Loucy (cell line): ENCODE measurements at regions not wholly inside any gene's neighbourhood (a gene's known extent, or its start where the extent isn't known, plus 50 kb on each side); places are given as distances from the start of the nearest gene placed in this dataset.

Source experiments
- H2AFZ ChIP-seq: fragments of 200-600 bp; sonication (generic); 2 replicates; pipeline ENCODE4 v1.6.0; 2016; ENCODE audit warnings: antibody characterized with exemption, mild to moderate bottlenecking, low read length, moderate library complexity
- H3F3A ChIP-seq: fragments of 200-600 bp; 2 replicates; pipeline ENCODE4 v1.6.0; 2016; ENCODE audit warnings: antibody characterized with exemption, low read depth, mild to moderate bottlenecking
- H3K27me3 ChIP-seq: fragments of 200-600 bp; sonication (generic); 2 replicates; pipeline ENCODE4 v1.6.1; 2014; ENCODE audit warnings: low read length, mild to moderate bottlenecking; ENCODE audit not compliant: insufficient read depth, poor library complexity, severe bottlenecking
- H3K36me3 ChIP-seq: fragments of 200-600 bp; sonication (generic); 2 replicates; pipeline ENCODE4 v1.6.1; 2016; ENCODE audit warnings: low read length; ENCODE audit not compliant: insufficient read depth
- H3K4me1 ChIP-seq: fragments of 200-600 bp; sonication (generic); 2 replicates; pipeline ENCODE4 v1.5.1; 2014; ENCODE audit warnings: low read length, mild to moderate bottlenecking; ENCODE audit not compliant: insufficient read depth, poor library complexity, severe bottlenecking
- H3K4me2 ChIP-seq: fragments of 200-600 bp; sonication (generic); 2 replicates; pipeline ENCODE4 v1.6.0; 2014; ENCODE audit warnings: antibody characterized with exemption, low read length, low read depth, mild to moderate bottlenecking; ENCODE audit not compliant: poor library complexity, severe bottlenecking
- H3K4me3 ChIP-seq: fragments of 200-600 bp; sonication (generic); 2 replicates; pipeline ENCODE4 v1.5.1; 2014; ENCODE audit warnings: low read length, mild to moderate bottlenecking, mixed read lengths; ENCODE audit not compliant: poor library complexity, severe bottlenecking
- H3K79me2 ChIP-seq: fragments of 200-600 bp; sonication (generic); 2 replicates; pipeline ENCODE4 v1.6.1; 2014; ENCODE audit warnings: low read length; ENCODE audit not compliant: insufficient read depth
- H3K9ac ChIP-seq: fragments of 200-600 bp; sonication (generic); 2 replicates; pipeline ENCODE4 v1.6.0; 2014; ENCODE audit warnings: mild to moderate bottlenecking, low read depth, low read length, moderate library complexity; ENCODE audit not compliant: poor library complexity, severe bottlenecking
- H3K9me2 ChIP-seq: fragments of 200-600 bp; sonication (generic); replicated peaks from 2 replicates; pipeline ENCODE4 v1.6.1; 2016; ENCODE audit warnings: low read depth, low read length, mixed read lengths
- H3K9me3 ChIP-seq: fragments of 200-600 bp; sonication (generic); 2 replicates; pipeline ENCODE4 v1.6.1; 2014; ENCODE audit warnings: mild to moderate bottlenecking, antibody characterized with exemption, low read length, low read depth; ENCODE audit not compliant: insufficient read depth
- H4K20me1 ChIP-seq: fragments of 200-600 bp; sonication (generic); 2 replicates; pipeline ENCODE4 v1.6.0; 2014; ENCODE audit warnings: antibody characterized with exemption, low read length, mild to moderate bottlenecking; ENCODE audit not compliant: insufficient read depth, poor library complexity, severe bottlenecking
- CTCF ChIP-seq: fragments of 200-600 bp; sonication (generic); conservative IDR thresholded peaks from 2 replicates; pipeline ENCODE4 v1.5.1; 2014; ENCODE audit warnings: mild to moderate bottlenecking, antibody characterized with exemption, low read length
- EZH2phosphoT487 ChIP-seq: fragments of 200-600 bp; IDR thresholded peaks from 2 replicates; pipeline ENCODE4 v1.6.1; 2018; ENCODE audit warnings: antibody characterized with exemption, mild to moderate bottlenecking, moderate library complexity, borderline replicate concordance

DNA sequence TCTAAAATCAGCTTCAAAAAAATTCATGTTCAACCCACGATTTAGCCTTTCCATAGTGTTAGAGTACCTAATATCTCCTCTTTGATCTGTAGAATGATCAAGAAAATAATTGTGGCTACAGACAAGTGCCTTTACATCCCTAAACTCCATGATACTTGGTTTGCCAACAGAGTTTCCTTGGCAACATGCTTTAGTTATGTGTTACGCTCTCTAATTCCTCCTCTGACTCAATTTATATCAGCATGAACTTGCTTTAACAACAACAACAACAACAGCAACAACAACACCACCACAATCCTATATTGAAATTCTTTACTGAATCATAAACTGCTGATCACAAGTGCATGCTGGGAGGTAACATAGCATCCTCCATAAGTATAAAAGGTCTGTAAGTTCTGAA is 757.8 kb downstream of the CDH11 start:
- no peaks in the 10 kb centered on the region for H3K27me3 ChIP-seq
- no peak for TF ChIP-seq CTCF
- TF ChIP-seq EZH2phosphoT487, result no peak
- H2AFZ ChIP-seq, result no peak overlapping the region

DNA sequence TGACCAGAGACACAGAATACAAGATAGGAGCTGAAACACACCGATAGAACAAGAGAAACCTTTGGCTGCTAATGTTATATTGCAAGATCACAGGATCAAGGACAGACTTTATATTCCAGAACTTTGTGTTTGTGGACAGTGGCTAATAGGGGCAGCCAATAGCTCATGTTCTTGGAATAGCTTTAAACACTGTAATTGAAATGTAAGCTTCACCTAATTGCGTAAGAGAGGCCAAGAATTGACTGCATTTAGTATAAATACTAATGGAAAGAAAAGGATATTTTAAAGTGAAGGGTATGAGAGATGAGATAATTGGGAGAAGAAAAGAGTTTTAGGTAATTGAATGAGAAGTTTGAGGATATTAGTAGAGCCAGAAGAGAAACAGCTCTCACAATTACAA is 758.8 kb downstream of the CDH11 start:
- Histone ChIP-seq H3K79me2 (no peaks in the 10 kb centered on the region), H2AFZ (no peak overlapping the region), H3K4me2 (no peak overlapping the region), H4K20me1 (no peaks in the 10 kb centered on the region), H3K36me3 (no peaks in the 10 kb centered on the region), H3K9me3 (no peaks in the 10 kb centered on the region), H3K9ac (no peak overlapping the region), H3K9me2 (no peaks in the 10 kb centered on the region), H3F3A (no peaks in the 10 kb centered on the region), H3K27me3 (no peaks in the 10 kb centered on the region), H3K4me3 (no peak overlapping the region), H3K4me1 (no peaks in the 10 kb centered on the region)
- TF ChIP-seq EZH2phosphoT487, result no peak
- no peak for TF ChIP-seq CTCF

More for the DNA sequence above, 757.8 kb downstream of the CDH11 start:
- Histone ChIP-seq H3F3A (no peaks in the 10 kb centered on the region), H3K4me3 (no peak overlapping the region), H3K36me3 (no peaks in the 10 kb centered on the region), H3K9me2 (no peaks in the 10 kb centered on the region), H4K20me1 (no peaks in the 10 kb centered on the region), H3K79me2 (no peaks in the 10 kb centered on the region), H3K4me1 (no peaks in the 10 kb centered on the region), H3K4me2 (no peak overlapping the region), H3K9me3 (no peaks in the 10 kb centered on the region), H3K9ac (no peak overlapping the region)

- H3K4me3 ChIP-seq, result no peak overlapping the region
- H3K4me2 ChIP-seq, result no peak overlapping the region
Observed at GRCh38 chr16:64362193-64362592, 759.7 kb downstream of the CDH11 start.

More at GRCh38 chr16:64362193-64362592, 759.7 kb downstream of the CDH11 start:
- Histone ChIP-seq H3K9me3 (no peaks in the 10 kb centered on the region), H4K20me1 (no peaks in the 10 kb centered on the region), H3K9ac (no peak overlapping the region), H2AFZ (no peak overlapping the region), H3K27me3 (no peaks in the 10 kb centered on the region), H3F3A (no peaks in the 10 kb centered on the region), H3K9me2 (no peaks in the 10 kb centered on the region), H3K79me2 (no peaks in the 10 kb centered on the region), H3K36me3 (no peaks in the 10 kb centered on the region), H3K4me1 (no peaks in the 10 kb centered on the region)
- TF ChIP-seq CTCF, result no peak
- TF ChIP-seq EZH2phosphoT487, result no peak
